Smooth muscle cell (in vitro differentiated cells): ENCODE measurements at regions not wholly inside any gene's neighbourhood (a gene's known extent, or its start where the extent isn't known, plus 50 kb on each side); places are given as distances from the start of the nearest gene placed in this dataset.
"Not testable (repeated sequence)": the region's sequence is repeated elsewhere in the genome, so short reads cannot be mapped to it uniquely, and the experiment has no call there.

Experiments
- DNase-seq: peaks from one replicate; lab custom pipeline; 2025; ENCODE audit not compliant: unreplicated experiment; lab: John Stamatoyannopoulos, UW
- H2AFZ ChIP-seq: fragments of 200-600 bp; sonication (generic); 2 replicates; pipeline ENCODE4 v1.6.0; 2016; ENCODE audit warnings: antibody characterized with exemption, low read depth, mild to moderate bottlenecking
- H3F3A ChIP-seq: fragments of 200-600 bp; sonication (generic); 2 replicates; pipeline ENCODE4 v1.6.0; 2017; ENCODE audit warnings: antibody characterized with exemption, low read depth
- H3K27ac ChIP-seq: fragments of 200-600 bp; sonication (generic); 2 replicates; pipeline ENCODE4 v1.5.1; 2016; ENCODE audit warnings: low read depth, mild to moderate bottlenecking
- H3K27me3 ChIP-seq: fragments of 200-600 bp; sonication (generic); 2 replicates; pipeline ENCODE4 v1.6.1; 2016; ENCODE audit warnings: low read depth, mild to moderate bottlenecking
- H3K36me3 ChIP-seq: fragments of 200-600 bp; sonication (generic); 2 replicates; pipeline ENCODE4 v1.5.1; 2016; ENCODE audit warnings: low read depth
- H3K4me1 ChIP-seq: fragments of 200-600 bp; sonication (generic); 2 replicates; pipeline ENCODE4 v1.5.1; 2016; ENCODE audit warnings: low read depth
- H3K4me2 ChIP-seq: fragments of 200-600 bp; sonication (generic); 2 replicates; pipeline ENCODE4 v1.6.0; 2016; ENCODE audit warnings: mild to moderate bottlenecking
- H3K4me3 ChIP-seq: fragments of 200-600 bp; sonication (generic); 2 replicates; pipeline ENCODE4 v1.5.1; 2016; ENCODE audit warnings: mild to moderate bottlenecking
- H3K79me2 ChIP-seq: fragments of 200-600 bp; sonication (generic); 2 replicates; pipeline ENCODE4 v1.6.0; 2016; ENCODE audit warnings: low read depth, mild to moderate bottlenecking
- H3K9ac ChIP-seq: fragments of 200-600 bp; sonication (generic); 2 replicates; pipeline ENCODE4 v1.6.0; 2016; ENCODE audit warnings: low read depth
- H3K9me3 ChIP-seq: fragments of 200-600 bp; sonication (generic); replicated peaks from 2 replicates; pipeline ENCODE4 v1.5.1; 2016; ENCODE audit warnings: low read depth
- H4K20me1 ChIP-seq: fragments of 200-600 bp; sonication (generic); 2 replicates; pipeline ENCODE4 v1.6.0; 2016; ENCODE audit warnings: low read depth
- WGBS: methylation state at CpG from one replicate; pipeline ENCODE4 v1.1.7; 2016; ENCODE audit warnings: low lambda C conversion rate; 5-methylcytosine and 5-hydroxymethylcytosine counted together
- TF ChIP-seq, protein P1 (sequence below): fragments of 200-600 bp; sonication (generic); IDR thresholded peaks from 2 replicates; pipeline ENCODE4 v1.5.1; 2017; ENCODE audit warnings: borderline replicate concordance, mild to moderate bottlenecking, antibody characterized with exemption; ENCODE audit not compliant: insufficient read depth, poor library complexity, severe bottlenecking

DNA sequence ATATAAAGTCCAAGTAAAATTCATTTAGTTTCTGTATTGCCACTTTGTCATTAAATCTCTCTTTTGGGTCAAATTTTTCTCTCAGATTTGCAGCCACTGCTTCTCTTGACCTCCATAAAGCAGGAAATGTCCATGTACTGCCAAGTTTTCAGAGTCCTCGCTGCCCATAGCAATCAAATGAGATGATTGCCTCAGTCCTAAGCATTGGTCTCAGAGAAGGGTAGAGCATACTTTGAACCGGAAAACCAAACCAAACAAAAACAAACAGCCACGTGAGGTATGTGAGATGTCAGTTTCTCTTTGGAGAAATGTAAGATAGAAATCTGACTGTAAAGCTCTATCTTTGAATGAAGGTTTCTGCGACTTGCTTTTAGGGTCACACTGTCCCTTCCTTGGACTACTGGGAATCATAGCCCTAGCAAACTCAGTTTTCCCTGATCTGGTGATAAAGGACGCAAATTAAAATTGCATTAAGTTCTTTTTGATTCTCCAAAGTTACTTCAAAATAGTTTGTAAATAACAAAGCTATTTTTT is 505.4 kb upstream of the CITED2 start:
- 85% methylated on average over 5 of the region's 5 CpGs for WGBS
- DNase-seq: no peak
- H2AFZ ChIP-seq: no peak overlapping the region

DNA sequence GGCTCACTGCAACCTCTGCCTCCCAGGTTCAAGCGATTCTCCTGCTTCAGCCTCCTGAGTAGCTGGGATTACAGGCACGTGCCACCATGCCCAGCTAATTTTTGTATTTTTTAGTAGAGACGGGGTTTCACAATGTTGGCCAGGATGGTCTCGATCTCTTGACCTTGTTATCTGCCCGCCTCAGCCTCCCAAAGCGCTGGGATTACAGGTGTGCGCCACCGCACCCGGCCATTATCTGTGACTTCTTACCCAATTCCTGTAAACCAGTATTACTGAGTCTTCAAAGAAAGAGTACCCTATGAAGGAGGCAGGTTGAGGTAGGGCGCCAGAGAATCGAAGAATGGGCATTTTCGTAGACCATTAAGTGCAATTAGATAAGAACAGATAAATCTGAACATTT is 504.8 kb upstream of the CITED2 start:
- H3F3A ChIP-seq, H3K9ac ChIP-seq, H3K27ac ChIP-seq, H3K27me3 ChIP-seq, H4K20me1 ChIP-seq, H3K9me3 ChIP-seq, H3K4me2 ChIP-seq, H3K4me3 ChIP-seq, DNase-seq, H2AFZ ChIP-seq, H3K79me2 ChIP-seq, H3K36me3 ChIP-seq: not testable (repeated sequence)
- peaks cover 34% of the 10 kb centered on the region for H3K4me1 ChIP-seq
- 96% methylated on average over 12 of the region's 12 CpGs for WGBS

More for the DNA sequence above, 505.4 kb upstream of the CITED2 start:
- no peaks in the 10 kb centered on the region for H3K9me3 ChIP-seq
- H4K20me1 ChIP-seq: no peaks in the 10 kb centered on the region
- TF ChIP-seq, protein P1, sequence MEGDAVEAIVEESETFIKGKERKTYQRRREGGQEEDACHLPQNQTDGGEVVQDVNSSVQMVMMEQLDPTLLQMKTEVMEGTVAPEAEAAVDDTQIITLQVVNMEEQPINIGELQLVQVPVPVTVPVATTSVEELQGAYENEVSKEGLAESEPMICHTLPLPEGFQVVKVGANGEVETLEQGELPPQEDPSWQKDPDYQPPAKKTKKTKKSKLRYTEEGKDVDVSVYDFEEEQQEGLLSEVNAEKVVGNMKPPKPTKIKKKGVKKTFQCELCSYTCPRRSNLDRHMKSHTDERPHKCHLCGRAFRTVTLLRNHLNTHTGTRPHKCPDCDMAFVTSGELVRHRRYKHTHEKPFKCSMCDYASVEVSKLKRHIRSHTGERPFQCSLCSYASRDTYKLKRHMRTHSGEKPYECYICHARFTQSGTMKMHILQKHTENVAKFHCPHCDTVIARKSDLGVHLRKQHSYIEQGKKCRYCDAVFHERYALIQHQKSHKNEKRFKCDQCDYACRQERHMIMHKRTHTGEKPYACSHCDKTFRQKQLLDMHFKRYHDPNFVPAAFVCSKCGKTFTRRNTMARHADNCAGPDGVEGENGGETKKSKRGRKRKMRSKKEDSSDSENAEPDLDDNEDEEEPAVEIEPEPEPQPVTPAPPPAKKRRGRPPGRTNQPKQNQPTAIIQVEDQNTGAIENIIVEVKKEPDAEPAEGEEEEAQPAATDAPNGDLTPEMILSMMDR: no peak
- no peaks in the 10 kb centered on the region for H3K79me2 ChIP-seq
- H3K4me1 ChIP-seq: peaks cover 38% of the 10 kb centered on the region
- H3F3A ChIP-seq: peaks cover 9% of the 10 kb centered on the region
- no peak overlapping the region for H3K9ac ChIP-seq
- H3K36me3 ChIP-seq: no peaks in the 10 kb centered on the region
- no peaks in the 10 kb centered on the region for H3K27me3 ChIP-seq
- H3K27ac ChIP-seq: no peak overlapping the region
- no peak overlapping the region for H3K4me2 ChIP-seq
- no peak overlapping the region for H3K4me3 ChIP-seq

DNA sequence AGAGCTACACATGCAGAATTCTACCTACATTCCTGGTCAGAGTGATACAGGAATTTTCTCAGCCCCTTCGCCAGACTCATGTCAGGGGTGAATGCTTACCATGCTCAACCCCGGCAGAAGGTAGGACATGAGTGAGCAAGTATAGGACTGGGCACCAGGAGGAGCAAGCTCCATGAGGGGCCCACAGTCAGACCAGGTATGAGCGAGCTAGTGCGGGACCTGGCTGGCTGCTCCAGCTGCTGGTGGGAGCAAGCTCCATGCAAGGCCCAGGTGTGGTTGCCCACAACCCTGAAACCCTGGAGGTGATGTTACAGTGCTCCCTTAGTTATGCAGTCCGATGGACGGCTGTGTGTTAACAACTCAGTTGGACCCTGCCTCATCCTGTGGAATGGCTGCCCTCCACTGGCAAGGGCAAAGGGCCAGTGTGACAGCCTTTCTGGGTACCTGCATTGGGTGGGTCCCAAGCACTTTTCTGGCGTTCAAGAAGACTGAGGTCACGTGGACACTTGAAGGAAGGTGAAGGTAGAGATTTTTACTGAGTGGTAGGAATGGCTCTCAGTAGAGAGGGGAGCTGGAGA is 503.5 kb upstream of the CITED2 start:
- H2AFZ ChIP-seq: no peak overlapping the region

DNA sequence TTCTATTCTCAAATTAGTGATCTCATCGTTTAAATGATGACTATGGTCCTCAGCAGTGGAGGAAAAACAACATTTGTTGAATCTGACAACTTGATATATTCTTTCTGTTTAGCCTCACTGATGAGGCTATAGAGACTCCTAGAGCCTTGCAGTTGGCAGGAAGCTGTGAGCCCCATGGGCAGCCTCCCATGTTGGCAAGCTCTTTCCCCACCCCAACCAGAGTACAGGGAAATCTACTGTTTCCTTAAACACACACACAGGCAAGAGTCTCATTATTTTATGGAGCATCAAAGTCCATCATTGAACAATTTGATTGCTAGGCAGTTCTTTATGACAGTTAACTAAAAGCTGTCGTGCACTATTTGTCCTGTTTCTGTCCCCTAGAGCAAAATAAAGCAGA is 498.2 kb upstream of the CITED2 start:
- Histone ChIP-seq H3K27me3 (no peaks in the 10 kb centered on the region), H3K4me3 (no peak overlapping the region), H3K9ac (no peak overlapping the region), H3K4me2 (no peak overlapping the region), H3K4me1 (peaks cover 7% of the 10 kb centered on the region), H3K9me3 (no peaks in the 10 kb centered on the region), H3K27ac (no peak overlapping the region), H4K20me1 (no peaks in the 10 kb centered on the region), H3K36me3 (no peaks in the 10 kb centered on the region), H2AFZ (no peak overlapping the region), H3F3A (no peaks in the 10 kb centered on the region), H3K79me2 (no peaks in the 10 kb centered on the region)
- no peak for DNase-seq
- 95% methylated on average over 2 of the region's 2 CpGs for WGBS
- TF ChIP-seq, protein P1: no peak

More for the DNA sequence above, 503.5 kb upstream of the CITED2 start:
- Histone ChIP-seq H3K79me2 (no peaks in the 10 kb centered on the region), H4K20me1 (no peaks in the 10 kb centered on the region), H3F3A (peaks cover 4% of the 10 kb centered on the region), H3K27ac (no peak overlapping the region), H3K4me2 (no peak overlapping the region), H3K4me1 (peaks cover 21% of the 10 kb centered on the region), H3K9ac (no peak overlapping the region), H3K27me3 (no peaks in the 10 kb centered on the region), H3K4me3 (no peak overlapping the region), H3K9me3 (no peaks in the 10 kb centered on the region), H3K36me3 (no peaks in the 10 kb centered on the region)
- 98% methylated on average over 8 of the region's 8 CpGs for WGBS
- TF ChIP-seq, protein P1: no peak
- DNase-seq: no peak
